ENCODE measurements at regions not wholly inside any gene's neighbourhood (a gene's known extent, or its start where the extent isn't known, plus 50 kb on each side); places are given as distances from the start of the nearest gene placed in this dataset.

DNA sequence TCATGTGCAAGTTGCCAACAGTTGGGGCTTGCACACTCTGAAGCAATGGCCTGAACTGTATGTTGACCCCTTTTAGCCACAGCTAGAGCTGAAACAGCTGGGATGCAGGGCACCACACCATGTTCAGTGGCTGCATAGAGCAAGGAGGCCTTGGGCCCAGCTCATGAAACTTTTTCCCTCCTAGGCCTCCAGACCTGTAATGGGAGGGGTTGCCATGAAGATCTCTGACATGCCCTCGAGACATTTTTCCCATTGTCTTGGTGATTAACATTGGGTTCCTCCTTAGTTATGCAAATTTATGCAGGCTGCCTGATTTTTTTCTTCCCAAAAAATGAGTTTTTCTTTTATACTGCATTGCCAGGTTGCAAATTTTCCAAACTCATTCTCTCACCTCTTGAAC lies 165.1 kb upstream of the PRR20A start:
- ChIA-PET CTCF (no interaction called here), POLR2A (ENCODE audit: low non-redundant PET) (no interaction called here)
- no peak overlapping the region for H3K27ac ChIP-seq
- DNase-seq (ENCODE audit: low spot score): no peak
- TF ChIP-seq, protein P1, sequence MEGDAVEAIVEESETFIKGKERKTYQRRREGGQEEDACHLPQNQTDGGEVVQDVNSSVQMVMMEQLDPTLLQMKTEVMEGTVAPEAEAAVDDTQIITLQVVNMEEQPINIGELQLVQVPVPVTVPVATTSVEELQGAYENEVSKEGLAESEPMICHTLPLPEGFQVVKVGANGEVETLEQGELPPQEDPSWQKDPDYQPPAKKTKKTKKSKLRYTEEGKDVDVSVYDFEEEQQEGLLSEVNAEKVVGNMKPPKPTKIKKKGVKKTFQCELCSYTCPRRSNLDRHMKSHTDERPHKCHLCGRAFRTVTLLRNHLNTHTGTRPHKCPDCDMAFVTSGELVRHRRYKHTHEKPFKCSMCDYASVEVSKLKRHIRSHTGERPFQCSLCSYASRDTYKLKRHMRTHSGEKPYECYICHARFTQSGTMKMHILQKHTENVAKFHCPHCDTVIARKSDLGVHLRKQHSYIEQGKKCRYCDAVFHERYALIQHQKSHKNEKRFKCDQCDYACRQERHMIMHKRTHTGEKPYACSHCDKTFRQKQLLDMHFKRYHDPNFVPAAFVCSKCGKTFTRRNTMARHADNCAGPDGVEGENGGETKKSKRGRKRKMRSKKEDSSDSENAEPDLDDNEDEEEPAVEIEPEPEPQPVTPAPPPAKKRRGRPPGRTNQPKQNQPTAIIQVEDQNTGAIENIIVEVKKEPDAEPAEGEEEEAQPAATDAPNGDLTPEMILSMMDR (conservative IDR thresholded peaks at IDR 0.05; ENCODE audit: low read depth): no peak

DNA sequence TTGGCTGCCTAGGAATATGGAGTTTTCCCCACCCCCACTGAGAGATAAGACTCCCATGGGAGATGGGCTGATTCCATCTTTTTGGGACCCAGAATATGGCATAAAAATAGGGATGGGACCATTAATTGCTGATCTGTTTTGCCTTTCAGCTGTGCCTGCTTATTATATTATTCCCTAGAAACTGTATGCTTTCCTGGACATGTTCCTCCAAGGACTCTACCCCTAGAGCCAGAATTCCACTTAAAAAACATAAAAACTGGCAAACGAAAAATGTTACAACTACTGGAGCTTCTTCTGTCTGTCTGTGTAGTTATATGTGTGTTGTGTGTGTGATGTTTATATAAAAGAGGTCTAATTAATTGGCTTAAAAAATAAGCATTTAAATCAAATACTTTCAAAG lies 159.9 kb upstream of the PRR20A start:
- CTCF ChIA-PET: no interaction called here
- no peak for DNase-seq (ENCODE audit: low spot score)
- H3K27ac ChIP-seq: no peak overlapping the region
- TF ChIP-seq, protein P1 (conservative IDR thresholded peaks at IDR 0.05; ENCODE audit: low read depth): no peak
- POLR2A ChIA-PET (ENCODE audit: low non-redundant PET): no interaction called here

DNA sequence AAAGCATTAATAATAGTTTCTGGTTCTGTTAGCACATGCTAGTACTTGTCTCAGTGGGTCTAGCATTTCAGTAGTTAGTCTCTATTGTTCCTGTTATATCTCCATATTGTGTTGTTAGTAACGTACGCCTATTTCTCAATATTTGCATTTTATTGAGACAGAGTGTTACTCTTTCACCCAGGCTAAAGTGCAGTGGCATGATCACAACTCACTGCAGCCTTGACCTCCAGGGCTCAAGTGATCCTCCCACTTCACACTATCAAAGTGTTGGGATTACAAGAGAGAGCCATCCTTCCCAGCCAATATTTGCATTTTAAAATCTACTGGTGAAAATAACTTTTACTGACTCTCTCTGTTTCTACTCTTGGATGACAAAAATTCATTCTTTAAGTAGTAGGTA lies 154.6 kb upstream of the PRR20A start:
- DNase-seq (ENCODE audit: low spot score): no peak
- POLR2A ChIA-PET (ENCODE audit: low non-redundant PET): no interaction called here
- CTCF ChIA-PET: no interaction called here
- TF ChIP-seq, protein P1 (conservative IDR thresholded peaks at IDR 0.05; ENCODE audit: low read depth): no peak
- no peak overlapping the region for H3K27ac ChIP-seq

DNA sequence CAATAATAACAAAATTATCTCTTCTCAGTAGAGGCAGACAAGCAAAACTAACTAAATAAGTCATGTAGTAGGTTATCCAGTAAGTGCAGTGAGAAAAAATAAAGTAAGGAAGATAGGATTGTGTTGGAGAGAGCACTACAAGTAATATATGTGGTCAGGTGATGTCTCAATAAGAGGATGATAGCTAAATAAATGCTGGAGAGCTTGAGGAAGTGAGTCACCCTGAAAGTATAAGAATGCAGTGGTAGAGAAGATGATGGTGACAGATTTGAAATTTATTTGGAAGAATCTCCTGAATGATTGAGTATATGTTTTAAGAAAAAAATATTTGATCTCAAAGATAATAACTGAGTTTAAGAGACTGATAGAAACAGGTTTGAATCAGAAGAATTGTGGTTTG lies 152.2 kb upstream of the PRR20A start:
- no peak overlapping the region for H3K27ac ChIP-seq

DNA sequence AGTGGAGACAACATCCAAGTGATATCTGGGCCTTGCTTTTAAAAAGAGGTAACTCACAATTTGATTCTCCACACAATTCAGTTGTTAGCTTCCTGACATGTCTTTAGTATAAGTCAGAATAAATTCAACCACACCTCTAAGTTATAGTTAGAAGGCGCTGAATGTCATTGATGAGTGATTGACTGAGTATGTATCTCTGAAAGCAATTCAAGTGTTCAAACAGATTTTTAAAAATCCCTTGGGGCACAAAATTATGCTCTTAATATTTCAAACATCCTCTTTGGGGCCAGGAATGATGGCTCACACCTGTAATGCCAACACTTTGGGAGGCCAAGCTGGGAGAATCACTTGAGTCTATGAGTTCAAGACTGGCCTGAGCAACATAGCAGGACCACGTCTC lies 137.0 kb upstream of the PRR20A start:
- CTCF ChIA-PET: no interaction called here
- no peak for DNase-seq (ENCODE audit: low spot score)

More for the DNA sequence above, 152.2 kb upstream of the PRR20A start:
- peak; percentile 18 for DNase-seq (ENCODE audit: low spot score)
- POLR2A ChIA-PET (ENCODE audit: low non-redundant PET): no interaction called here
- TF ChIP-seq, protein P1 (conservative IDR thresholded peaks at IDR 0.05; ENCODE audit: low read depth): no peak
- CTCF ChIA-PET: interaction anchor here (0.7 kb wide), 1 partner anchor 1556 kb away, joined by 7 read pairs; no protein-coding TSS in a partner anchor

DNA sequence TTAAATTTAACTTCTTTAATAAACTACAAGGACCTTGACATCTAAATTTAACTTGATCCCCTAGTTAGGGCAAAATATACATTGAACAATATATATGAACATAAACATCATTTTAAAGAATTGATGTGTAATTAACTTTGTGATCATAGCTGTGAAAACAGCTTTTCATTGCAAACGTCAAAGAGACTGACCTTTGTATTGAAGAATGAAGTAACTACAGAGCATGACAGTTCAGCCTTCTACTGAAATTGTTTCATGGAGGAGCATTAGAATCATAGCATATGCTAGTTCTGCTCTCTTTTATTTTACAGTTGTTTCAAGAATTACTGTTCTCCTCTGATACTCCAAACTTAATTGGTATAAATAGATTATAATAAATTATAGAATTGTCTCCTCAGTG lies 123.4 kb upstream of the PRR20A start:
- POLR2A ChIA-PET (ENCODE audit: low non-redundant PET): no interaction called here
- no peak for DNase-seq (ENCODE audit: low spot score)
- no peak overlapping the region for H3K27ac ChIP-seq
- CTCF ChIA-PET: interaction anchor here (0.6 kb wide), 1 partner anchor 114 kb away, joined by 7 read pairs; no protein-coding TSS in a partner anchor
- TF ChIP-seq, protein P1 (conservative IDR thresholded peaks at IDR 0.05; ENCODE audit: low read depth): no peak

More for the DNA sequence above, 137.0 kb upstream of the PRR20A start:
- TF ChIP-seq, protein P1 (conservative IDR thresholded peaks at IDR 0.05; ENCODE audit: low read depth): no peak
- POLR2A ChIA-PET (ENCODE audit: low non-redundant PET): no interaction called here
- H3K27ac ChIP-seq: no peak overlapping the region

DNA sequence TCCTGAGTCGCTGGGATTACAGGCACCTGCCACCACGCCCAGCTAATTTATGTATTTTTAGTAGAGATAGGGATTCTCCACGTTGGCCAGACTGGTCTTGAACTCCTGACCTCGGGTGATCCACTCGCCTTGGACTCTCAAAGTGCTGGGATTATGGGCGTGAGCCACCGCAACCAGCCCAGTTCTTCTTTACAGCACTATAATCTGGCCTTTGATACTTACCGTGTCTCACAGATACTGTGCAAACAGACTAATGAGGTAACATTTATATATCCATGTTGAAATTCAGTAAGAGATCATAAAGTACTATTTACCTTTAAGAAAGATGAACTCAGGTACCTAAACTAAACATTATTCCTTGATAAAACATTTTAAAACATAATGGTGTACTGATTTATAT lies 121.8 kb upstream of the PRR20A start:
- no peak overlapping the region for H3K27ac ChIP-seq
- ChIA-PET POLR2A (ENCODE audit: low non-redundant PET) (no interaction called here), CTCF (interaction anchor here (0.6 kb wide), 1 partner anchor 519 kb away, joined by 3 read pairs; no protein-coding TSS in a partner anchor)
- TF ChIP-seq, protein P1 (conservative IDR thresholded peaks at IDR 0.05; ENCODE audit: low read depth): no peak
- no peak for DNase-seq (ENCODE audit: low spot score)

Measured in RWPE1 (cell line).